ENCODE measurements at regions not wholly inside any gene's neighbourhood (a gene's known extent, or its start where the extent isn't known, plus 50 kb on each side); places are given as distances from the start of the nearest gene placed in this dataset.

GRCh38 chr13:67844574-67844973, 614.4 kb upstream of the PCDH9 start:
- no peak for TF ChIP-seq POLR2A (IDR thresholded peaks at IDR 0.05)
- no peak for TF ChIP-seq CTCF (IDR thresholded peaks at IDR 0.05)
- no peak for TF ChIP-seq EP300 (IDR thresholded peaks at IDR 0.05)
- no peak for TF ChIP-seq POLR2AphosphoS5 (IDR thresholded peaks at IDR 0.05)

All from sigmoid colon (tissue), 4 donors.